Gastrocnemius medialis (tissue), 4 donors: ENCODE measurements at regions not wholly inside any gene's neighbourhood (a gene's known extent, or its start where the extent isn't known, plus 50 kb on each side); places are given as distances from the start of the nearest gene placed in this dataset.

Experiments
- POLR2A ChIP-seq, 2 donors: fragments of 450-650 bp; IDR thresholded peaks; one replicate each; pipeline ENCODE4 v1.6.1; 2017; ENCODE audit warnings: antibody characterized with exemption in 2 of 2, mild to moderate bottlenecking in 2 of 2, moderate library complexity in 2 of 2
- TF ChIP-seq, protein P1 (sequence below), 5 experiments: fragments of 450-650 bp in 3 of 5; fragments of 200-600 bp in 2 of 5; sonication (generic) in 2 of 5; IDR thresholded peaks in 4 of 5; conservative IDR thresholded peaks in 1 of 5; 1 replicate in 4 of 5; 2 replicates in 1 of 5; pipeline ENCODE4 v1.5.1; 2016 to 2019; ENCODE audit warnings: antibody characterized with exemption in 5 of 5, mild to moderate bottlenecking in 3 of 5, moderate library complexity in 3 of 5

DNA sequence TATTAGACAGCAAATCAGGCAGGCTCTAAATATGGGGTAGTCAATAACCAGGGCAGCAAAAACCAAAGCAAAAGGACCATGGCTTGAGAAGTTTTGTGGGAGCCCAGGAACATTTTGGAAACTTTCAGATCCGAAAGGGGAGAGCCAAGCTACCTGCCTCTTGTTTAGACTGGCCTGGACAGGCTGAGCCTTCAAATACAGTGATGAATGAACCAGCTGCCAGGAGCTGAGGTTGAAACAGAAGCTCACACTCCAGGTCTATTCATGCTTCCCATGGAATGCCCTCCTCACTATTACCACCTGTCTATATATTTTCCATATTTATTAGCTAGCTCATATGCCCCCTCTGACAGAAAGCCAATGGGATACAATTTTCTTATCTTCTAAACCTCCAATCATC lies 150.8 kb upstream of the SLC44A1 start:
- TF ChIP-seq, protein P1, sequence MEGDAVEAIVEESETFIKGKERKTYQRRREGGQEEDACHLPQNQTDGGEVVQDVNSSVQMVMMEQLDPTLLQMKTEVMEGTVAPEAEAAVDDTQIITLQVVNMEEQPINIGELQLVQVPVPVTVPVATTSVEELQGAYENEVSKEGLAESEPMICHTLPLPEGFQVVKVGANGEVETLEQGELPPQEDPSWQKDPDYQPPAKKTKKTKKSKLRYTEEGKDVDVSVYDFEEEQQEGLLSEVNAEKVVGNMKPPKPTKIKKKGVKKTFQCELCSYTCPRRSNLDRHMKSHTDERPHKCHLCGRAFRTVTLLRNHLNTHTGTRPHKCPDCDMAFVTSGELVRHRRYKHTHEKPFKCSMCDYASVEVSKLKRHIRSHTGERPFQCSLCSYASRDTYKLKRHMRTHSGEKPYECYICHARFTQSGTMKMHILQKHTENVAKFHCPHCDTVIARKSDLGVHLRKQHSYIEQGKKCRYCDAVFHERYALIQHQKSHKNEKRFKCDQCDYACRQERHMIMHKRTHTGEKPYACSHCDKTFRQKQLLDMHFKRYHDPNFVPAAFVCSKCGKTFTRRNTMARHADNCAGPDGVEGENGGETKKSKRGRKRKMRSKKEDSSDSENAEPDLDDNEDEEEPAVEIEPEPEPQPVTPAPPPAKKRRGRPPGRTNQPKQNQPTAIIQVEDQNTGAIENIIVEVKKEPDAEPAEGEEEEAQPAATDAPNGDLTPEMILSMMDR (IDR thresholded peaks at IDR 0.05 in 4 of 5, conservative IDR thresholded peaks at IDR 0.05 in 1 of 5): no peak
- no peak for TF ChIP-seq POLR2A (IDR thresholded peaks at IDR 0.05)
